ENCODE measurements at regions not wholly inside any gene's neighbourhood (a gene's known extent, or its start where the extent isn't known, plus 50 kb on each side); places are given as distances from the start of the nearest gene placed in this dataset.

- H3K27me3 ChIP-seq: peaks cover 36% of the 10 kb centered on the region
- no peak for DNase-seq
Observed at GRCh38 chr17:77641718-77642117, 316.8 kb upstream of the TNRC6C start.

GRCh38 chr17:77644181-77645071 lies 314.1 kb upstream of the TNRC6C start:
- peaks cover 15% of the 10 kb centered on the region for H3K27me3 ChIP-seq
- no peaks in the 10 kb centered on the region for H3K9me3 ChIP-seq
- intact Hi-C loops (cut with DNase I; ENCODE audit: low total_unique reads): no loop called here
- no peaks in the 10 kb centered on the region for H3K4me1 ChIP-seq
- H3K27ac ChIP-seq: no peak overlapping the region
- in situ Hi-C loops (cut with MboI; ENCODE audit: low pct_ligation_motif_present in 1 of 4, low pct_unique_long_range_greater_than_20kb in 1 of 4, low sequenced_read_pairs in 3 of 4): no loop called here
- WGBS, 2 donors (ENCODE audit: low coverage in 1 of 2): 70 to 75% methylated on average over 2 to 15 of the region's 15 CpGs
- no peak for TF ChIP-seq POLR2AphosphoS5 (IDR thresholded peaks at IDR 0.05)
- no peak for TF ChIP-seq CTCF (IDR thresholded peaks at IDR 0.05)
- TF ChIP-seq POLR2A (IDR thresholded peaks at IDR 0.05): no peak
- no peak for TF ChIP-seq EP300 (IDR thresholded peaks at IDR 0.05; ENCODE audit: low read depth)
- DNase-seq: no peak
- no peaks in the 10 kb centered on the region for H3K36me3 ChIP-seq
- H3K4me3 ChIP-seq: no peak overlapping the region

More at GRCh38 chr17:77641718-77642117, 316.8 kb upstream of the TNRC6C start:
- H3K4me1 ChIP-seq: no peaks in the 10 kb centered on the region
- no peak overlapping the region for H3K4me3 ChIP-seq
- WGBS, 2 donors (ENCODE audit: low coverage in 1 of 2): 44 to 58% methylated on average over 2 to 4 of the region's 4 CpGs
- no peaks in the 10 kb centered on the region for H3K36me3 ChIP-seq
- intact Hi-C loops (cut with DNase I; ENCODE audit: low total_unique reads) (no loop called here), in situ Hi-C loops (cut with MboI; ENCODE audit: low pct_ligation_motif_present in 1 of 4, low pct_unique_long_range_greater_than_20kb in 1 of 4, low sequenced_read_pairs in 3 of 4) (no loop called here)
- no peaks in the 10 kb centered on the region for H3K9me3 ChIP-seq
- TF ChIP-seq EP300 (IDR thresholded peaks at IDR 0.05; ENCODE audit: low read depth) (no peak), CTCF (IDR thresholded peaks at IDR 0.05) (no peak), POLR2A (IDR thresholded peaks at IDR 0.05) (no peak), POLR2AphosphoS5 (IDR thresholded peaks at IDR 0.05) (no peak)
- H3K27ac ChIP-seq: no peak overlapping the region

- Histone ChIP-seq H3K4me1 (no peaks in the 10 kb centered on the region), H3K27me3 (peaks cover 14% of the 10 kb centered on the region), H3K36me3 (no peaks in the 10 kb centered on the region), H3K4me3 (no peak overlapping the region), H3K9me3 (no peaks in the 10 kb centered on the region), H3K27ac (no peak overlapping the region)
- DNase-seq: no peak
- TF ChIP-seq CTCF (IDR thresholded peaks at IDR 0.05) (peak in 1 of 5 experiments; percentile 3), EP300 (IDR thresholded peaks at IDR 0.05; ENCODE audit: low read depth) (no peak), POLR2A (IDR thresholded peaks at IDR 0.05) (no peak)
- in situ Hi-C loops (cut with MboI; ENCODE audit: low pct_ligation_motif_present in 1 of 4, low pct_unique_long_range_greater_than_20kb in 1 of 4, low sequenced_read_pairs in 3 of 4): no loop called here
- 44 to 71% methylated on average over 6 to 27 of the region's 28 CpGs for WGBS, 2 donors (ENCODE audit: low coverage in 1 of 2)
- intact Hi-C loops (cut with DNase I; ENCODE audit: low total_unique reads): no loop called here
Observed at GRCh38 chr17:77645072-77646045, 313.1 kb upstream of the TNRC6C start.

GRCh38 chr17:77646046-77646430 lies 312.5 kb upstream of the TNRC6C start:
- intact Hi-C loops (cut with DNase I; ENCODE audit: low total_unique reads): no loop called here
- TF ChIP-seq EP300 (IDR thresholded peaks at IDR 0.05; ENCODE audit: low read depth) (no peak), CTCF (IDR thresholded peaks at IDR 0.05) (no peak), POLR2AphosphoS5 (IDR thresholded peaks at IDR 0.05) (no peak), POLR2A (IDR thresholded peaks at IDR 0.05) (no peak)
- DNase-seq: no peak
- in situ Hi-C loops (cut with MboI; ENCODE audit: low pct_ligation_motif_present in 1 of 4, low pct_unique_long_range_greater_than_20kb in 1 of 4, low sequenced_read_pairs in 3 of 4): no loop called here
- no peaks in the 10 kb centered on the region for H3K36me3 ChIP-seq
- H3K27me3 ChIP-seq: peaks cover 14% of the 10 kb centered on the region
- H3K9me3 ChIP-seq: no peaks in the 10 kb centered on the region
- H3K4me3 ChIP-seq: no peak overlapping the region
- H3K27ac ChIP-seq: no peak overlapping the region
- H3K4me1 ChIP-seq: no peaks in the 10 kb centered on the region
- WGBS, 2 donors (ENCODE audit: low coverage in 1 of 2): 70 to 87% methylated on average over 6 to 11 of the region's 11 CpGs

All from transverse colon (tissue), 4 donors.